Lower leg skin (tissue), 3 donors: ENCODE measurements at regions not wholly inside any gene's neighbourhood (a gene's known extent, or its start where the extent isn't known, plus 50 kb on each side); places are given as distances from the start of the nearest gene placed in this dataset.
"Not testable (repeated sequence)": the region's sequence is repeated elsewhere in the genome, so short reads cannot be mapped to it uniquely, and the experiment has no call there.

Experiments used
- POLR2A ChIP-seq, 2 donors: fragments of 450-650 bp; IDR thresholded peaks; one replicate each; pipeline ENCODE4 v1.6.1; 2016 to 2017; ENCODE audit warnings: antibody characterized with exemption in 2 of 2, mild to moderate bottlenecking in 1 of 2, moderate library complexity in 1 of 2
- TF ChIP-seq, protein P1 (sequence below), 3 donors: fragments of 450-650 bp; IDR thresholded peaks; one replicate each; pipeline ENCODE4 v1.5.1; 2016; ENCODE audit warnings: antibody characterized with exemption in 3 of 3, mild to moderate bottlenecking in 3 of 3, moderate library complexity in 2 of 3

DNA sequence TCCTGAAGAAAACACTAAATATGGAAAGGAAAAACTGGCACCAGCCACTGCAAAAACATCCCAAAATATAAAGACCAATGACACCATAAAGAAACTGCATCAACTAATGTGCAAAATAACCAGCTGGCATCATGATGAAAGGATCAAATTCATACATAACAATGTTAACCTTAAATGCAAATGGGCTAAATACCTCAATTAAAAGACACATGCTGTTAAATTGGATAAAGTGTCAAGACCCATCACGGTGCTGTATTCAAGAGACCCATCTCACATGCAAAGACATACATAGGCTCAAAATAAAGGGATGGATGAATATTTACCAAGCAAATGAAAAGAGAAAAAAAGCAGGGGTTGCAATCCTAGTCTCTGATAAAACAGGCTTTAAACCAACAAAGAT, 231.9 kb downstream of the RPRM start:
- not testable (repeated sequence) for TF ChIP-seq POLR2A (IDR thresholded peaks at IDR 0.05)
- TF ChIP-seq, protein P1, sequence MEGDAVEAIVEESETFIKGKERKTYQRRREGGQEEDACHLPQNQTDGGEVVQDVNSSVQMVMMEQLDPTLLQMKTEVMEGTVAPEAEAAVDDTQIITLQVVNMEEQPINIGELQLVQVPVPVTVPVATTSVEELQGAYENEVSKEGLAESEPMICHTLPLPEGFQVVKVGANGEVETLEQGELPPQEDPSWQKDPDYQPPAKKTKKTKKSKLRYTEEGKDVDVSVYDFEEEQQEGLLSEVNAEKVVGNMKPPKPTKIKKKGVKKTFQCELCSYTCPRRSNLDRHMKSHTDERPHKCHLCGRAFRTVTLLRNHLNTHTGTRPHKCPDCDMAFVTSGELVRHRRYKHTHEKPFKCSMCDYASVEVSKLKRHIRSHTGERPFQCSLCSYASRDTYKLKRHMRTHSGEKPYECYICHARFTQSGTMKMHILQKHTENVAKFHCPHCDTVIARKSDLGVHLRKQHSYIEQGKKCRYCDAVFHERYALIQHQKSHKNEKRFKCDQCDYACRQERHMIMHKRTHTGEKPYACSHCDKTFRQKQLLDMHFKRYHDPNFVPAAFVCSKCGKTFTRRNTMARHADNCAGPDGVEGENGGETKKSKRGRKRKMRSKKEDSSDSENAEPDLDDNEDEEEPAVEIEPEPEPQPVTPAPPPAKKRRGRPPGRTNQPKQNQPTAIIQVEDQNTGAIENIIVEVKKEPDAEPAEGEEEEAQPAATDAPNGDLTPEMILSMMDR (IDR thresholded peaks at IDR 0.05): not testable (repeated sequence)
